ENCODE measurements at regions not wholly inside any gene's neighbourhood (a gene's known extent, or its start where the extent isn't known, plus 50 kb on each side); places are given as distances from the start of the nearest gene placed in this dataset.

DNA sequence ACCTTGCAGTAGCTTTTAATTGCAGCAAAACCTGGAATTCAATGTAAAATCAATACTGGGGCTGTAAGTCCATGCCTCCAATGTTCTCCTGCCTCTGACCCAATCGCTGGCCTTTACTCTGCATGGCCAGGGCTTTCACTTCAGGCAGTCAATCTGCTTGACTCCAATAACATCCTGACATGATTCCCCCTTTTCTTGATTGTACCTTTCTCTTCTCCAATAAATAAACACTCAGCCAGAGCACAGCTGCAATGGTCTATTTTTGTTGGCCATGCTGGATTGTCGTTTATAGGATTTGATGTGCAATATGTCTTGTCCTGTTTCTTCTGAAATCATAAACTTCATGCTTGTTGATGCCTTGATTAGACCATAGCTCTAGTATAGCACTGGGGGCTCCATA, 97.8 kb upstream of the COL1A2 start:
- intact Hi-C loops (cut with micrococcal nuclease): loop anchor here (1.0 kb wide), 1 partner anchor 98 kb away; no protein-coding TSS in a partner anchor
- ATAC-seq: no peak
- POLR2A ChIA-PET (ENCODE audit: unreplicated experiment): no interaction called here
- no peak overlapping the region for H3K9ac ChIP-seq (ENCODE audit: low read length)
- H4K20me1 ChIP-seq (ENCODE audit: low read length): no peaks in the 10 kb centered on the region
- H2AFZ ChIP-seq (ENCODE audit: low read length): peak overlapping the region; percentile 25; the same call in 1 of the 2 replicates
- no peak overlapping the region for H3K4me2 ChIP-seq (ENCODE audit: low read length)
- H3K4me1 ChIP-seq (ENCODE audit: insufficient read depth, low read length): peaks cover 43% of the 10 kb centered on the region
- H3K79me2 ChIP-seq (ENCODE audit: low read length): no peaks in the 10 kb centered on the region
- no peaks in the 10 kb centered on the region for H3K9me3 ChIP-seq (ENCODE audit: low read length)
- CTCF ChIA-PET: interaction anchor here (0.6 to 3.5 kb wide), 2 partner anchors 8 to 99 kb away, joined by 4 to 38 read pairs; no protein-coding TSS in a partner anchor
- DNase-seq: no peak
- H3K9me2 ChIP-seq (replicated peaks; ENCODE audit: low read length): no peaks in the 10 kb centered on the region
- TF ChIP-seq, protein P1, sequence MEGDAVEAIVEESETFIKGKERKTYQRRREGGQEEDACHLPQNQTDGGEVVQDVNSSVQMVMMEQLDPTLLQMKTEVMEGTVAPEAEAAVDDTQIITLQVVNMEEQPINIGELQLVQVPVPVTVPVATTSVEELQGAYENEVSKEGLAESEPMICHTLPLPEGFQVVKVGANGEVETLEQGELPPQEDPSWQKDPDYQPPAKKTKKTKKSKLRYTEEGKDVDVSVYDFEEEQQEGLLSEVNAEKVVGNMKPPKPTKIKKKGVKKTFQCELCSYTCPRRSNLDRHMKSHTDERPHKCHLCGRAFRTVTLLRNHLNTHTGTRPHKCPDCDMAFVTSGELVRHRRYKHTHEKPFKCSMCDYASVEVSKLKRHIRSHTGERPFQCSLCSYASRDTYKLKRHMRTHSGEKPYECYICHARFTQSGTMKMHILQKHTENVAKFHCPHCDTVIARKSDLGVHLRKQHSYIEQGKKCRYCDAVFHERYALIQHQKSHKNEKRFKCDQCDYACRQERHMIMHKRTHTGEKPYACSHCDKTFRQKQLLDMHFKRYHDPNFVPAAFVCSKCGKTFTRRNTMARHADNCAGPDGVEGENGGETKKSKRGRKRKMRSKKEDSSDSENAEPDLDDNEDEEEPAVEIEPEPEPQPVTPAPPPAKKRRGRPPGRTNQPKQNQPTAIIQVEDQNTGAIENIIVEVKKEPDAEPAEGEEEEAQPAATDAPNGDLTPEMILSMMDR (conservative IDR thresholded peaks at IDR 0.05; ENCODE audit: low read depth, low read length): no peak
- TF ChIP-seq EZH2 (IDR thresholded peaks at IDR 0.05; ENCODE audit: low read length, unreplicated experiment) (no peak), EZH2phosphoT487 (IDR thresholded peaks at IDR 0.05; ENCODE audit: borderline replicate concordance, low read length) (no peak)
- BruUV-seq (replicated peaks): no TSS peak
- H3K27ac ChIP-seq (ENCODE audit: low read length): no peak overlapping the region
- H3K36me3 ChIP-seq (ENCODE audit: low read depth, low read length): no peaks in the 10 kb centered on the region
- H3K27me3 ChIP-seq (ENCODE audit: low read length): no peaks in the 10 kb centered on the region
- H3K4me3 ChIP-seq (ENCODE audit: low read length): no peak overlapping the region
- H3F3A ChIP-seq (ENCODE audit: low read length, unreplicated experiment): no peaks in the 10 kb centered on the region

GRCh38 chr7:94297397-94297838, 97.3 kb upstream of the COL1A2 start:
- DNase-seq (peak; percentile 64), ATAC-seq (no peak)

DNA sequence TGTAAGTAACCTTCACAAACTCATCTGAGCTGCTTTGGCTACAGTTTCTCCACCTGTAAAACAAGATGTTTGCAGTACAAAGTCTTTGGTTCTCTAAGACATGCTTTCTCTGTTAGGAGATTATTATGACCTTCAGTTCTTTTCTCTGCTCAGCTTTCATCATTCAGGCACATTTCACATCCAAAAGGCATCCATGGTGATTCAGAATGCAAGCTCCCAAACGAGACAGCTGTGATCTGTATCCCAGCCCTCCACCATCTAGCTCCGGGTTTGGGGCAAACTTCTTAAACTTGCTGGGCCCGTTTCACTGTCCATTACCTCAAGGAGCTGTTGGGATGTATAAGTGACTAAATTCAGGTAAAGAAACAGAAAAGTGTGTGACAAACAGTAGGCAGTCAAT, 95.8 kb upstream of the COL1A2 start:
- no peak overlapping the region for H3K4me3 ChIP-seq (ENCODE audit: low read length)
- ATAC-seq (no peak), DNase-seq (no peak)
- intact Hi-C loops (cut with micrococcal nuclease): no loop called here
- H3K79me2 ChIP-seq (ENCODE audit: low read length): no peaks in the 10 kb centered on the region
- TF ChIP-seq, protein P1 (conservative IDR thresholded peaks at IDR 0.05; ENCODE audit: low read depth, low read length): no peak
- no peak for TF ChIP-seq EZH2phosphoT487 (IDR thresholded peaks at IDR 0.05; ENCODE audit: borderline replicate concordance, low read length)
- TF ChIP-seq EZH2 (IDR thresholded peaks at IDR 0.05; ENCODE audit: low read length, unreplicated experiment): no peak
- H3K9me3 ChIP-seq (ENCODE audit: low read length): no peaks in the 10 kb centered on the region
- H4K20me1 ChIP-seq (ENCODE audit: low read length): no peaks in the 10 kb centered on the region
- no peak overlapping the region for H3K9ac ChIP-seq (ENCODE audit: low read length)
- H3K4me2 ChIP-seq (ENCODE audit: low read length): no peak overlapping the region
- no TSS peak for BruUV-seq (replicated peaks)
- POLR2A ChIA-PET (ENCODE audit: unreplicated experiment): interaction anchor here (0.6 kb wide), 1 partner anchor 42 kb away, joined by 5 read pairs; no protein-coding TSS in a partner anchor
- no peaks in the 10 kb centered on the region for H3K9me2 ChIP-seq (replicated peaks; ENCODE audit: low read length)
- H3K36me3 ChIP-seq (ENCODE audit: low read depth, low read length): no peaks in the 10 kb centered on the region
- H3K4me1 ChIP-seq (ENCODE audit: insufficient read depth, low read length): peaks cover 49% of the 10 kb centered on the region
- H2AFZ ChIP-seq (ENCODE audit: low read length): 0 out of 2 replicates have a peak overlapping the region, but pooled peaks have one; percentile 28
- H3K27me3 ChIP-seq (ENCODE audit: low read length): no peaks in the 10 kb centered on the region
- no peak overlapping the region for H3K27ac ChIP-seq (ENCODE audit: low read length)
- H3F3A ChIP-seq (ENCODE audit: low read length, unreplicated experiment): no peaks in the 10 kb centered on the region
- CTCF ChIA-PET: no interaction called here

More at GRCh38 chr7:94297397-94297838, 97.3 kb upstream of the COL1A2 start:
- BruUV-seq (replicated peaks): no TSS peak
- Histone ChIP-seq H2AFZ (ENCODE audit: low read length) (peak overlapping the region; percentile 25; the same call in 1 of the 2 replicates), H3K27me3 (ENCODE audit: low read length) (no peaks in the 10 kb centered on the region), H3K4me2 (ENCODE audit: low read length) (no peak overlapping the region), H3K9me3 (ENCODE audit: low read length) (no peaks in the 10 kb centered on the region), H3K9ac (ENCODE audit: low read length) (no peak overlapping the region), H4K20me1 (ENCODE audit: low read length) (no peaks in the 10 kb centered on the region), H3K36me3 (ENCODE audit: low read depth, low read length) (no peaks in the 10 kb centered on the region), H3K4me1 (ENCODE audit: insufficient read depth, low read length) (peaks cover 49% of the 10 kb centered on the region), H3K4me3 (ENCODE audit: low read length) (no peak overlapping the region), H3K27ac (ENCODE audit: low read length) (no peak overlapping the region), H3K9me2 (replicated peaks; ENCODE audit: low read length) (no peaks in the 10 kb centered on the region), H3K79me2 (ENCODE audit: low read length) (no peaks in the 10 kb centered on the region), H3F3A (ENCODE audit: low read length, unreplicated experiment) (no peaks in the 10 kb centered on the region)
- TF ChIP-seq EZH2phosphoT487 (IDR thresholded peaks at IDR 0.05; ENCODE audit: borderline replicate concordance, low read length) (no peak), EZH2 (IDR thresholded peaks at IDR 0.05; ENCODE audit: low read length, unreplicated experiment) (no peak)
- TF ChIP-seq, protein P1 (conservative IDR thresholded peaks at IDR 0.05; ENCODE audit: low read depth, low read length): no peak
- intact Hi-C loops (cut with micrococcal nuclease): no loop called here
- ChIA-PET CTCF (interaction anchor here (0.6 to 3.5 kb wide), 2 partner anchors 8 to 98 kb away, joined by 4 to 38 read pairs; no protein-coding TSS in a partner anchor), POLR2A (ENCODE audit: unreplicated experiment) (no interaction called here)
